Limb (tissue), 2 donors: ENCODE measurements at regions not wholly inside any gene's neighbourhood (a gene's known extent, or its start where the extent isn't known, plus 50 kb on each side); places are given as distances from the start of the nearest gene placed in this dataset.

ENCODE experiments used
- DNase-seq, 2 donors: peaks; one replicate each; pipeline ENCODE4 v3.0.0-alpha.2; 2016; ENCODE audit errors: extremely low spot score in 2 of 2

DNA sequence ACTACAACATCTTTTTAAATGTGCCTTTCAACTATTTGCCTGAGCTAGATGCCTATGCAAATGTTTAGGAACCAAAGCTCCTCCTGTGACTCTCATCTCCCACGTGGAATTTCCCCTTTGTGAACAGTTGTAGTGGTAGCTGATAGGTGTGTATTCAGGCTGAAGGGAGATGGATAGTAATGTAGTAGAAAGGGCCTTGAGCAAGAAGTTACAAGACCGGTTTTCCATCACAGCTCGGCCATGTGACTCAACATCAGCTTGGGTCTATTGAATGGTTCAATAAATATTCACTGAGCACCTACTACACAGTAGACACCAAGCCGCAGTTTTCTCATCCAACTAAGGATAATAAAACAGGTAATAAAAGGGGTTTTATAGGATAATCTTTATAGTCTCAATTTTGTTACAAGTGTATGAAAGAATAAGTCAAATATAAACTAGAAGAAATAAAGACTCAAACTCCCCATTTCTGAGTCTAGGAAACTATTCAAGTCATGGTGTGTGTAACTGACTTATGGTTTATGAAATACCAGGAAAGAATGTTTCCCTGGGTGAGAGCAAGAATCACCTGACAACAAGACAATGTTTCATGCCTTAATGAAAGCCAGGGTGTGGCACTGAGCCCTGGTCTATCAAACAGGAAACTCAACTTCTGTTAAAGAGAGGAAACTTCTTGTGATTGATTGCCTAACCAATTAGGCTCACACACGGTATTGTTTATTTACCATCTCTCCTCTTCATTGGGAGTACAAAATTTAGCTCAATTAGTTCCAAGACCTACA, 187.1 kb upstream of the SPEF2 start:
- DNase-seq = no peak

DNA sequence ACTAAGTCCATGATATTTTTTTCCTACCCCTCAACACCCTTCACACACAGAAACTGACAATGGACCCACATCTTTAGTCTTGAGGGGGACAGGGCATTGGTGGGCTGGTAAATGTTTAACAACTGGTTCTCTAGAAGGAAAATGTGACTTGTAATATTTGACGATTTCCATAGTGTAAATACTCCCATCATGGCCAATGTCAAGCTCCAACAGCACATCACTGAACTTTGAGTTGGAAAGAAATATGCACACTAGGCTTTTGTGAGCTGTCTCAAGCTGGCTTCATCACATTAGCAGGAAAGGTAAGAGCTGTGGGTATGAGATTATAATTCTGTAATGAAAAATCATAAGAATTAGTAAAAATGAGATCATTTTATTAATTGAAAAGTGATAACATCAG, 189.9 kb upstream of the PRLR start:
- no peak for DNase-seq

DNA sequence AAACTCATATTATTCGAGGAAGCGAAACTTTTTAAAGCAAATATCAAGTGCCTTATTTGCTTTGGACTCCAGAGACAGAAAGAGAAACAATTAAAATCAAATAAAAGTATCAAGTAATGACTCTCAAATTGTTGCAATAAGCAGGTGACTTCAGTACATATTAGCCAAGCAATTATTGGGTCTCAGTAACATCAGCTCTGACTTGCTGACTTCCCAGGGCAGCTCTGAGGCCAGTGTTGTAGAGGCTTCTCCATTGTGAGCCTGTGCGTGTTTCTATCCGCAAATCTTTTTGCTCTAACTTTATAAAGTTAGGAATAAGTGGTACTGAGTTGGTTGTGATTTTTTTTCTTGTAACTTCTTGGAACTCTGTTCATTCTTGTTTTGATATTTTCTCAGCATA, 186.8 kb upstream of the PRLR start:
- DNase-seq = no peak

DNA sequence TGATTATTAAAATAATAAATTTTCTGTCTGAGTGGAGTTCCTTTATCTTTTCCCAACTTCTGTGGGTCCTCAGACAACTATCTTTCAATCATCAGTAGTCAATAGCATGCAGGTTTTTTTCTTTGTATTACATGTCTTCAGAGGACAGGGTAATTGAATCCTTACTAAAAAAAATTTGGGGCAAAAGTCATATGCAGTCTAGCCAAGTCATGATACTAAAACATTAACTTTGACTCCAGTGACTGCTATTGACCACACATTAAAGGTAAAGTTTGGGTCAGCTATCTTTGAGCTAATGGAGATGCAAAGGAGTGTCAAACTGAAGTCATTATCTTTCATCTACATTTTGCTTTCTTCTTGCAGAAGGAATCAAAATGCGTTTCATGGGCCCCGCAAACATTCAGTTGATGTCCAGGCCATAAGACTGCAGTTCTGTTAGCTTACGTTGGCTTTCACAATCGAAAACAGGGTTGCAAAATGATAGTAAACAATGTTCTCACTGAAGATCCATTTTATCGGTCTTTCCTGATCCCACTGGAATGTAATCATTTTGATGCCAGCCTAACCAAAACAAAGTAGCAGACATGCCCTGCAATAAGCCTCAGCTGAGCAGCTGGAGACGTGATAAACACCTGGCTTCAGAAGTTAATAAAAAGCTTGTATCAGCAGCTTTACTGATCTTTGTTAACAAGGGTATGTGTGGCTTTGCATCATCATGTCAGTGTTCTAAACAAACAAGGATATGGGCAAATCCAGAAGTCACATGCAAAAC, 186.1 kb upstream of the PRLR start:
- no peak for DNase-seq

DNA sequence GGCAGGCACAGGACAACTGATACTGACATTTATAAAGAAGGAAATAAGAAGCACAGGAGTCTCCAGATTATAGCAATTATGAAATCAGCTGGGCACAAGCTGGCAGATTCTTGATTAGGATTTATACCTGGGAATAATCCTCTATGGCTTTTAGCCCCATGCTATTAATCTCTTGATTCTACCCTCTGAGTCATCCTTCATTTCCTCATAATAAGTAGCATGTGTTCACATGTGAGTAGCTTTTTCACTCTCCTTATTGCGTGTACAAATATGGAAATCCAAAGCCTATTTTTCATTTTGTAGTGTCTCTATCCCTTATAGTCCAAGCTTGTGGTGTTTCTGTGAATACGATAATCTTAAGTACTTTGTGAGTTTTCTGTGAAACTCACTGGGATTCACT, 185.0 kb upstream of the PRLR start:
- no peak for DNase-seq

DNA sequence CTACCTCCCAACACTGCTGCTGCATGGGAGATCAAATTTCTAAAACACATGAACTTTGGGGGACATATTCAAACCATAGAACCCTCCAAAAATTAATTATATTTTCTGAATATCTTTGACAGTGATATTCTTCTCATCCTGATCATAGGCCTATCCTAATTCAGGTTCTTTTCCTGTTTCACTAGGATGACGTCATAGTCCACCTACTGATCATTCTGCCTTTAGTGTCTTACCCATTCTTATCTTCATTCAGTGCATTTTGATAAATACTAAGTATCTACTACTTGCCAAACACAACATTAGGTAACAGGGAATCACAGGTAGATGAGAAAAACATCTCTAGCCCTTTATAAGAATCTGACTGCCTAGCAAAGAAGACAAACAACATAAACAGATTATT, 179.1 kb upstream of the PRLR start:
- no peak for DNase-seq

DNA sequence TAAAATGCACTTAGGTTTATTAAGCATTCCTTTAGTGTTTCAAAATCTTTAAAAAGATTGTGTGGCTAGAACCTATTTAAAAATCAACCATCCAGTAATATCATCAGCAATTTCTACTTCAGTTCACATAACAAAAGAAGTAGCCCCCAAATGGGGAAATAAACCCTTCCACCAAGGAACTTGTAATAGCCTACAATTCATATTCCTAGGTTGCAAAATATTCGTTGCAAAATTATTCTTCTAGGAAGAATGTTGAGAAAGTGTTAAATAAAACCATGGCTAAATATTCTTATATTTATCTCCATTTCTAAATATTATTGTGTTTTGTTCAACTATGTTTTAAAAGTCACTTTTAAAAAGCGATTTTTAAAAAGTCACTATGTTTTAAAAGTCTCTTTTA, 177.9 kb upstream of the PRLR start:
- no peak for DNase-seq

DNA sequence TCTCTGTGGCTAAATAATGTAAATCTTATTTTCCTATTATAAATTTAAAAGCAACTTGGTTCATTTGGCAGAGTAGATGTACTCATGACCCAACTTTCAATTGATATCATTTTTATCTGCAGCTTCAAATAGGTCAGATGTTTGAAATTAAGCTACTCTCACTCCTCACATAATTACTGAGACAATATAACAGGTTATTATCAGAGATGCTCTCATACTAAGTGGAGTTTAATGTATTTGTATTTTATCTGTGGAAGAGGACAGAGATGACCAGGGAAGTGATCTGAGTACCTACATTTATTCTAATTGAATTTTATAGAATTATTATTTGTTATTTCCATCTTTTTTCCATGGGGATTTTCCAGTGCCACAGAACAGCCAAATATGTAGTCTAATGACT, 177.4 kb upstream of the PRLR start:
- no peak for DNase-seq

DNA sequence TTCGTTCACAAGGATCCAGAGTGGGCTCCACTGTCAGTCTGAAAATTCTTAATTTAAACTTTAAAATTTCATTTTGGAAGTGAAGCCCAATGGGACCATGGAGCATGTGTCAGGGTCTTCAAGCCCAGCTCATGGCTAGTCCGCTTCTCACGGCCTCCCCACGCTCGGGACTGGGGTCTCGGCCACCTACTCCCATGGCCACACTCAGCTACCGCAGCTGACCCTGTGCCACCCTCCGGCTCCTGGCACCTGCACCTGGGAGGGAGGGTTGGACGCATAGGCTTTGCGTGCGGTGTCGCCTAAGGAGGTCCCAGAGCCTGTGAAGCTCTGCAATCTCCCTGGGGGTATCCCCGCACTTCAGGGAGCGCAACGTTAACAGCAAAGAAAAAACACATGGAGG, 175.7 kb upstream of the PRLR start:
- DNase-seq = no peak

DNA sequence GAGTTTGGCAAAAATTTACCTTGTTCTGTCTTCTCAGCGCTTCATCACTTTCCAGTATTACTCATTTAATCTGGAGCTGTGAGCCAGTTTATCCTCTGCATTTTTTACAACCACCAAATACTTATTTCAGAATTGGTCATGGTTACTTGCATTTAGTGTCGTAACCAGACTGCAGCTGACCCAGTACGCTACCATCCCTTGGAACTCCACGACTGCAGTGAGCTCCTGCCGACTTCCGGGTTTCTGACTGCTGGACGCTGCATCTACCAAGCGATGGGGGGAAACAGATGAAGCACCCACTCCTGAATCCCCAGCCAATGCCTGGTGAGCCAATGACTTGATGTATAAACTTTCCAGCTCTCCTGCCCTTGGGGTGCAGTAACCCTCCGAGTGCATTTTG, 174.4 kb upstream of the PRLR start:
- DNase-seq = no peak

DNA sequence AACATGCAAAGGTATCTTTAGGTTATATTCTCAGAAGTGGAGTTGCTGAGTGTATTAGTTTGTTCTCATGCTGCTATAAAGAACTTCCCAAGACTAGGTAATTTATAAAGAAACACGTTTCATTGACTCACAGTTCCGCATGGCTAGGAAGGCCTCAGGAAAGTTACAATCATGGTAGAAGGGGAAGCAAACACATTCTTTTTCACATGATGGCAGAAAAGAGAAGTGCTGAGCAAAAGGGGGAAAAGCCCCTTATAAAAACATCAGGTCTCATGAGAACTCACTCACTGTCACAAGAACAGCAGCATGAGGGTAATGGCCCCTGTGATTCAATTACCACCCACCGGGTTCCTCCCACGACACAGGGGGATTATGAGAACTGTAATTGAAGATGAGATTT, 163.6 kb upstream of the PRLR start:
- DNase-seq = no peak

DNA sequence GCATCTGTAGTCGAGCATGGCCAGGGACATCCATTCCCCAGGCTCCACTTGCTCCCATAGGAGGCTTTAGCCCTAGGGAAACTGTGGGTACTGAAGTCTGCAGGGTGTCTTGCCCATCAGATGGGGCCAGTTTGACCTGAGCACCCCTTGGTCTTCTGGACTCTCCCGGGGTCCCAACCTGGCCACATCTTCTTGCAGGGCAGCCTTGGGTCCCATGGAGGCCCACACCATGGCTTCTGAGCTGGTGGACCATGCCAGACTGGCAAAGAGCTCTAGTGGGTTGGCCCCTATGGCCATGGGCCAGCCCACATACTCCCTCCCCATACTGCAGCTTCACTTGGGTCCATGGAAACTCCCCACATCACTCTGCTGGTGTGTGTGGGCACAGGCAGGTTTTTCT, 154.4 kb upstream of the PRLR start:
- no peak for DNase-seq

DNA sequence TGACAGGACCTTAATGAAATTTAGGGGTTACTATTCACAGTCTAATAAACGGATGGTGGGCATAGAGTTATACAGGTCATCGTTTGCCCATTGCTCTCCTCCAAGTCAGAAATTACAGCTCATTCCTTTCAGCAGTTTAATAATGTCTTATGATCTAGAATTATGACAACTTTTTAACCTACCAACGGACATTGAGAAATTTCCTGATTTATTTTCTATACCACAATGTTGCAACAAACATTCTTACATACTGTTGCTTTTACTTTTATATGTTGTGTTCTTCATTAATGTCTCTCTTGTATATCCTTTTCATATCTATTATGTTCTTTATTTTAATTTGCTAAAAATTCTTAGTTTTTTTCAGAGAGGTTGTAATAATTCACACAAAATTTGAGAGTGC, 152.8 kb upstream of the PRLR start:
- no peak for DNase-seq

DNA sequence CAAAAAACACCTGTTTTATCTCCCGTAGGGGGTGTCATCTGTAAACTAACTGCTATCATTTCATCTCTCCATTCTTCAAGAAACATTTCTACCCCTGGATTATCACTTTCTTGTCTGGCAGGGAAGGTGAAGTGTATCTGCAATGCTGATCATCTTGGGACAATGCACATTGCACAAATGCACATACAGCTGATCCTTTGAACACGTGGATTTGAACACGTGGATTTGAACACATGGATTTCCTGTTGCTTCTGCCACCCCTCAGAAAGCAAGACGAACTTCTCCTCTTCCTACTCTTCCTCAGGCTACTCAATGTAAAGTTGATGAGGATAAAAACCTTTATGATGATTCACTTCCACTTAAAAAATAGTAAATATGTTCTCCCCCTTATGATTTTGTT, 147.4 kb upstream of the PRLR start:
- no peak for DNase-seq

DNA sequence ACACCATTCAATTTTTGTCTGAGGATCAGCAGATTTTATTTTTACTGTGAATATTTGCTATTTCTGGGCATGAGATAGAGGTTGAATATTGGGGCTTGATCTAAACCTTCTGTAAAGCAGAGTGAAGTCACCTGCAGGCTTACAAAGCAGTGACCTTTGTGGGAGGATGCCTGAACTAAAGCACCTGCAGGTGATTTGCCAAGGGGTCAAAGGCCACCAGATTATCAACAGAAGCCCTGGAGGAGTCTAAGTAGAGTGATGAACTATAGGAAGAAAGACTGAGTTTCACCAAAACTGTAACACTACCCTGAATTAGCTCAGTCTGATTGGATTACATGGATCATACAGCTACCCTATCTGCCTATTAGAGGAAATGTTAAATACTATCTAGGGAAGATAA, 144.3 kb upstream of the PRLR start:
- DNase-seq = no peak

DNA sequence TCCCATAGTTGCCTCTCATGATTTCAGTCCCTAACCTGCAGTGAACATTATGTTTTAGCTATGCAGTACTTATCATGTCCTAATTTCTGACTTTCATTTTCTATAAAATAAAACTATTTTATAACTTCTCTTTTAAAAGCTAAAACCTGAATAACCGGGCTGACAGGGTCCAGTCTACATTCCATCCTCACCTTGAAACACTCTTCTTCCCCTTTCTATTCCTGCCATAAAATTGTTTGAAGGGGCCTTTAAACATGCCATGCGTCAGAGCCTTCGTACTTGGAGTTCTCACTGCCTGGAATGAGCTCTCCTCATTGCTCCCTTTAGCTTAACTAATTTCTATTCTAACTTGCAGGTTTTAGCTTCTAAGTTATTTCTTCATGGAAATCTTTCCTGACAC, 143.0 kb upstream of the PRLR start:
- no peak for DNase-seq

DNA sequence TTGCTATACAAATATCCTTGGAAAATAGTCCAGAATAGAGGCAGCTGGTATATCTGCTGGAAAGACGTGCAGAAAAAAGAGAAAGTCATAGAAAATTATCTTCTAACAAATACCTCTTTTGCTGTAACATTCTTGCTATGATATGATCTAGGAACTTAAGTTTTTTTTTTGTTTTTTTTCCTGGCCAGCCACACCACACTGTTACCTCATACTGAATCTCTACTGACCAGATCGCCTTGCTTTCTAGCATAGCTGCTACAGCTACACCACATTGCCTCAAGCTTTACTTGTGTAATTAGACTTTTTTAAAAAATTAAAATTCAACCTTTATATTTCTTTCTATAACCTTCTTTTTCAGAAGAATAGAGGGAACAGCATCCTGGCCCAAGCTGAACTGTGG, 142.2 kb upstream of the PRLR start:
- no peak for DNase-seq

DNA sequence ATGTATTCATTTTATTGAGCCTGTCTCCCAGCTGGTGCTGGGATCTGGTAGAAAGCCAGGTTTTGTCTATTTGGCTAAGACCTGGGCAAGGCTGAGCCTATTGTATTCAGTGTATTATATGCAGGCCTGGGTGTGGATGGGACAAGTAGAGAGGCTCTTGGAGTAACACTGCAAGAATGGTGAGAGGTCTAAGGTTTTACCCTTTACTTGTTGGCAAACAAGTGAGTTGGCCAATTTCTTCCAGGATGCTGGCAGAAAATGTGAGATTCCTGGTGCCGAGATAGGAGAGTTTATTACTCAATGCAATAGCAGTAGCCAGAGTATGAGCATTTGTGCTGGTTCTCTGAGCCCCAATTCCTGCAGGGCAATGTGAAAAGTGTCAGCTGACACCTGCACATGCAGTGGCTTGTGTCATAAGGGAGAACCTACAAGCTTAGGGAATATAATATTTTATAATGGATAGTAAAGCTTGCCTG, 141.7 kb upstream of the PRLR start:
- no peak for DNase-seq

DNA sequence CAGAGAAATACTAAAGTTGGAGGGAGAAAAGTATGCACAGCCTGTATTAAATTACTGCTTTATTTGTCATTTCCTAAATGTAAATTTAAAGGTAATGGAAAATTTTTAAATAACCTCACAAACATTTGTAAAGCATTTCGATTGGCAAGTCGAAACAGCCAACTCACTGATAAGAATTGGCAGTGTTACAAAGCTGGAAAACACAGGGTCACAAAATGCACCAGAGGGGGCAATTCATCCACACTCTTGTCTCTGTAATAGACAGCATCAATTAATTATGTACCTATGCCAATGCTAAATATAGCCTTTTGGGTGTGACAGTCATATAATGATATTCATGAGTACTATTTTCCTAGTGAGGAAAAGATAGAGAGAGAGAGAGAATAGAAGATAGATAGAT, 140.6 kb upstream of the PRLR start:
- no peak for DNase-seq

DNA sequence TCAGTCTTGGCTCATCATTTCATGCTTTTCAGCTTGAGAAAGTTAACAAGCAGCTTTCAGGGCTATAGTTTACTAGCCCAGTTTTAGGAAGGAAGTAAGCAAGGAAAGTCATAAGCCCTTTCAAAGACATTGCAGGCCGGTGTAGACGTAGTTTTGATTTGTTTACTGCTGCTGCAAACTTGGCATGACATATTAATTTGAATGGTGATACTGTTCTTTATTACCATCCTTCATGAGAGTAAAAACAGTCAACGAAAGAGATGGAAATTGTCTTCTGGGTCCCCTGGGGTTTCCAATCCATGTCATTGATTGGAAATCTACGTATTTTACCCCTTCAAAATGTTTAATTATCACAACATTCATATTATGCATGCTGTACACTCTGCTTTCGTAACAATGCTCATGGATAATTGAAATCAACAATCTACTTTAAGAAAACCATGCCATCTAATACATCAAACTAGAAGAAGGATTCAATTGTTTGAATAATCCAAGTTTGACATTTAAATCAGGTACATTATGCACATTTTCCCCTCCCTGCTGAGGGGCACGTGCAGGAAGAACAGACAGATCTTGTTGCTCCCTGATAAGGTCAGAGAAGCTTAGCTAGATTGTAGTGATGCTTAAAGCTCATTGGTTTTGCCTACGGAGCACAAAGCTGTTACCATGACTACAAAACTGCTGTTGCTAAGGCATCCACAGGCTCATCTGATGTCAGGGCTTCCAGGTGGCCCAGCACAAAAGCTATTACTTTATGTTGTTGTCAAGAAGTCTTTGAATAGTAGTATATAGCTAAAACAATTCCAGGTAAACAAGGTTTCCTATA, 139.9 kb upstream of the PRLR start:
- peak in 1 of 2 donors; percentile 12 for DNase-seq

DNA sequence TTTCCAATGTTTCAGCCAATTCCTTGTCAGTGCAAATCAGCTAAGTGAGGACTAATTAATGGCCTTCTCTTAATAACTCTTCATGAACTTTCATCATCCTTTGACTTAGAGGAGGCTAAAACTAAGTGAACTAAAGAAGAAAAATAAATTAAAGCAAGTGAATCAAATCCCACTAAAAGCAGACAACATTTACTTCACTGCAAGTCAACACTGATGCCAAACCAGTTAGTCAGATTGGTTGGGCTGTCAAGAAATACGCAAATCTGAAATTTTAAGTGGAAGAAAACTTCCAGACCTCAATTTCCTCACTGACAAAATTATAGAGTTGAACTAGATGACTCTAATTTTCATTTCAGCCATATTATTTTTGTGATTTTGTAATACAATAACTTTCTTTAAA, 137.2 kb upstream of the PRLR start:
- DNase-seq = no peak

DNA sequence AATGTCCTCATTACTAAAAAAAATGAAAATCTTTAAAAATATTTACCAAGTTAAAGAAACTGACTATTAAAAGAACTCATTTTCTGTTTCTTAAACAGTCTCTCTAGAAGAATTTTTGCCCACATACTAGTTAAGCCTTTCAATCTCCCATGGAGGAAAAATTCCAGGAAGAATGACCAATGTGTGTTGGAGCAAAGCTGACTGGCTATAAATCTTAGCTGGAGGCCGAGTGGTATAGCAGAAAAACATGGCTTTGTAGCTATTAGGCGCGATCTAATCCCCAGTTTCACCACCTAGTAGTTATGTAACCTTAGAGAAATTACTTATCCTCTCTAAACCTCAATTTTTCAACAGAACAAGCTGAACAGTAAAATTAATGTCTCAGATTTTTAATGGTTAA, 135.5 kb upstream of the PRLR start:
- peak in 1 of 2 donors; percentile 13 for DNase-seq
